Ishikawa (cell line): ENCODE measurements at regions not wholly inside any gene's neighbourhood (a gene's known extent, or its start where the extent isn't known, plus 50 kb on each side); places are given as distances from the start of the nearest gene placed in this dataset.

Source experiments
- CEBPB ChIP-seq: IDR thresholded peaks from 2 replicates; pipeline ENCODE4 v1.6.1; 2012
- CREB1 ChIP-seq: IDR thresholded peaks from 2 replicates; pipeline ENCODE4 v1.6.1; 2012; ENCODE audit warnings: low read depth
- EGR1 ChIP-seq: IDR thresholded peaks from 2 replicates; pipeline ENCODE4 v1.6.1; 2012
- EP300 ChIP-seq: IDR thresholded peaks from 2 replicates; pipeline ENCODE4 v1.6.1; 2012; ENCODE audit warnings: borderline replicate concordance
- FOXM1 ChIP-seq: IDR thresholded peaks from 2 replicates; pipeline ENCODE4 v1.6.1; 2012; ENCODE audit warnings: low read depth, borderline replicate concordance
- MAX ChIP-seq: IDR thresholded peaks from 2 replicates; pipeline ENCODE4 v1.6.1; 2012
- RAD21 ChIP-seq: IDR thresholded peaks from 2 replicates; pipeline ENCODE4 v1.6.1; 2012; ENCODE audit warnings: low read depth
- REST ChIP-seq: IDR thresholded peaks from 2 replicates; pipeline ENCODE4 v1.6.1; 2012; ENCODE audit warnings: low read depth, mild to moderate bottlenecking
- TAF1 ChIP-seq: IDR thresholded peaks from 2 replicates; pipeline ENCODE4 v1.6.1; 2012; ENCODE audit warnings: low read depth, mild to moderate bottlenecking
- TCF12 ChIP-seq: IDR thresholded peaks from 2 replicates; pipeline ENCODE4 v1.6.1; 2012; ENCODE audit warnings: low read depth
- TEAD4 ChIP-seq: IDR thresholded peaks from 2 replicates; pipeline ENCODE4 v1.6.1; 2012
- USF1 ChIP-seq: IDR thresholded peaks from 2 replicates; pipeline ENCODE4 v1.6.1; 2012
- YY1 ChIP-seq: IDR thresholded peaks from 2 replicates; pipeline ENCODE4 v1.6.1; 2012; ENCODE audit warnings: low read depth
- ZBTB7A ChIP-seq: IDR thresholded peaks from 2 replicates; pipeline ENCODE4 v1.6.1; 2012; ENCODE audit warnings: low read depth

- no peak for TF ChIP-seq FOXM1
- TF ChIP-seq YY1, result no peak
- TF ChIP-seq CREB1, result no peak
- no peak for TF ChIP-seq MAX
- TF ChIP-seq REST, result no peak
- no peak for TF ChIP-seq TEAD4
- TF ChIP-seq ZBTB7A, result no peak
- TF ChIP-seq TAF1, result no peak
- no peak for TF ChIP-seq RAD21
- no peak for TF ChIP-seq TCF12
Observed at GRCh38 chr6:76509397-76509796, 436.9 kb upstream of the IMPG1 start.

- TF ChIP-seq TCF12 (no peak), YY1 (no peak), EGR1 (no peak), USF1 (no peak), TEAD4 (no peak), CREB1 (no peak), FOXM1 (no peak), RAD21 (no peak), EP300 (no peak), MAX (no peak), TAF1 (no peak), ZBTB7A (no peak)
Observed at GRCh38 chr6:76506808-76507207, 434.3 kb upstream of the IMPG1 start.

GRCh38 chr6:76495909-76496308, 423.4 kb upstream of the IMPG1 start:
- TF ChIP-seq USF1 (no peak), FOXM1 (no peak), CREB1 (no peak), EP300 (no peak), REST (no peak), CEBPB (no peak), TCF12 (no peak), RAD21 (no peak)

GRCh38 chr6:76490456-76490855, 418.0 kb upstream of the IMPG1 start:
- TF ChIP-seq REST, result no peak
- TF ChIP-seq CREB1, result no peak
- TF ChIP-seq EP300, result no peak
- no peak for TF ChIP-seq EGR1
- no peak for TF ChIP-seq USF1
- TF ChIP-seq TAF1, result no peak
- TF ChIP-seq FOXM1, result no peak

- TF ChIP-seq USF1 (no peak), MAX (no peak), RAD21 (no peak)
Observed at GRCh38 chr6:76481101-76481500, 408.6 kb upstream of the IMPG1 start.
